Gastrocnemius medialis (tissue), 4 donors: ENCODE measurements at regions not wholly inside any gene's neighbourhood (a gene's known extent, or its start where the extent isn't known, plus 50 kb on each side); places are given as distances from the start of the nearest gene placed in this dataset.

Experiments
- ATAC-seq, 2 donors: fragments of 150-250 bp; one replicate each; pipeline ENCODE4 v1.9.1; 2016
- DNase-seq, 2 donors: peaks; one replicate each; pipeline ENCODE4 v3.0.0-alpha.2; 2019
- H3K27ac ChIP-seq, 4 donors: fragments of 200-600 bp; sonication (generic); 1 replicate in 1 of 4; 2 replicates in 3 of 4; pipeline ENCODE4 v1.5.1; 2016 to 2018; ENCODE audit warnings: mild to moderate bottlenecking in 2 of 4, moderate library complexity in 1 of 4
- H3K27me3 ChIP-seq, 3 donors: fragments of 200-600 bp; sonication (generic) in 2 of 3; 1 replicate in 1 of 3; 2 replicates in 2 of 3; pipeline versions ENCODE4 v1.5.1 to v1.6.0; 2016 to 2019; ENCODE audit warnings: mild to moderate bottlenecking in 1 of 3, moderate library complexity in 1 of 3
- H3K36me3 ChIP-seq, 2 donors: fragments of 200-600 bp; sonication (generic) in 1 of 2; one replicate each; pipeline ENCODE4 v1.5.1; 2017 to 2018
- H3K4me1 ChIP-seq, 2 donors: fragments of 200-600 bp; sonication (generic) in 1 of 2; one replicate each; pipeline ENCODE4 v1.5.1; 2016 to 2017; ENCODE audit warnings: mild to moderate bottlenecking in 2 of 2
- H3K4me3 ChIP-seq, 4 donors: fragments of 200-600 bp; sonication (generic) in 3 of 4; 1 replicate in 1 of 4; 2 replicates in 3 of 4; pipeline ENCODE4 v1.5.1; 2016 to 2019; ENCODE audit warnings: mild to moderate bottlenecking in 2 of 4
- H3K9me3 ChIP-seq, 3 donors: fragments of 200-600 bp; sonication (generic) in 2 of 3; 1 replicate in 1 of 3; 2 replicates in 2 of 3; pipeline ENCODE4 v1.5.1; 2016 to 2019
- CTCF ChIP-seq, 5 experiments: fragments of 450-650 bp in 3 of 5; fragments of 200-600 bp in 2 of 5; sonication (generic) in 2 of 5; IDR thresholded peaks in 4 of 5; conservative IDR thresholded peaks in 1 of 5; 1 replicate in 4 of 5; 2 replicates in 1 of 5; pipeline ENCODE4 v1.5.1; 2016 to 2019; ENCODE audit warnings: antibody characterized with exemption in 5 of 5, mild to moderate bottlenecking in 3 of 5, moderate library complexity in 3 of 5
- POLR2A ChIP-seq, 2 donors: fragments of 450-650 bp; IDR thresholded peaks; one replicate each; pipeline ENCODE4 v1.6.1; 2017; ENCODE audit warnings: antibody characterized with exemption in 2 of 2, mild to moderate bottlenecking in 2 of 2, moderate library complexity in 2 of 2
- in situ Hi-C, 4 donors: fragments of 200-750 bp; cut with MboI; loops; one replicate each; pipeline versions ENCODE4 v1.15.0 to v1.8.0; 2017; ENCODE audit warnings: low sequenced_read_pairs in 4 of 4
- intact Hi-C: fragments of 100-400 bp; cut with DNase I; formaldehyde crosslinking; loops from one replicate; pipeline ENCODE4 v1.15.1; 2023; ENCODE audit warnings: low total_unique reads

- H3K9me3 ChIP-seq: no peaks in the 10 kb centered on the region
- DNase-seq: no peak
- no peaks in the 10 kb centered on the region for H3K4me1 ChIP-seq
- no peak for ATAC-seq
- H3K4me3 ChIP-seq: no peak overlapping the region
- intact Hi-C loops (no loop called here), in situ Hi-C loops (no loop called here)
- TF ChIP-seq CTCF (IDR thresholded peaks at IDR 0.05 in 4 of 5, conservative IDR thresholded peaks at IDR 0.05 in 1 of 5): no peak
- TF ChIP-seq POLR2A (IDR thresholded peaks at IDR 0.05): no peak
- no peaks in the 10 kb centered on the region for H3K36me3 ChIP-seq
- H3K27me3 ChIP-seq: no peaks in the 10 kb centered on the region
- no peak overlapping the region for H3K27ac ChIP-seq
Observed at GRCh38 chr2:224137208-224137607, 98.1 kb upstream of the SERPINE2 start.

GRCh38 chr2:224136396-224136795, 97.3 kb upstream of the SERPINE2 start:
- no peak for ATAC-seq
- Histone ChIP-seq H3K36me3 (no peaks in the 10 kb centered on the region), H3K4me1 (no peaks in the 10 kb centered on the region), H3K9me3 (no peaks in the 10 kb centered on the region), H3K27ac (no peak overlapping the region), H3K4me3 (no peak overlapping the region), H3K27me3 (no peaks in the 10 kb centered on the region)
- intact Hi-C loops (no loop called here), in situ Hi-C loops (no loop called here)
- DNase-seq: no peak
- no peak for TF ChIP-seq POLR2A (IDR thresholded peaks at IDR 0.05)
- no peak for TF ChIP-seq CTCF (IDR thresholded peaks at IDR 0.05 in 4 of 5, conservative IDR thresholded peaks at IDR 0.05 in 1 of 5)

- ATAC-seq: no peak
- in situ Hi-C loops: no loop called here
- DNase-seq: no peak
- Histone ChIP-seq H3K27ac (no peak overlapping the region), H3K36me3 (no peaks in the 10 kb centered on the region), H3K4me3 (no peak overlapping the region), H3K4me1 (no peaks in the 10 kb centered on the region), H3K27me3 (no peaks in the 10 kb centered on the region), H3K9me3 (no peaks in the 10 kb centered on the region)
- no peak for TF ChIP-seq POLR2A (IDR thresholded peaks at IDR 0.05)
- no peak for TF ChIP-seq CTCF (IDR thresholded peaks at IDR 0.05 in 4 of 5, conservative IDR thresholded peaks at IDR 0.05 in 1 of 5)
- intact Hi-C loops: no loop called here
Observed at GRCh38 chr2:224135881-224136280, 96.8 kb upstream of the SERPINE2 start.

- H3K9me3 ChIP-seq: no peaks in the 10 kb centered on the region
- ATAC-seq: no peak
- TF ChIP-seq POLR2A (IDR thresholded peaks at IDR 0.05) (no peak), CTCF (IDR thresholded peaks at IDR 0.05 in 4 of 5, conservative IDR thresholded peaks at IDR 0.05 in 1 of 5) (no peak)
- intact Hi-C loops (no loop called here), in situ Hi-C loops (no loop called here)
- H3K4me3 ChIP-seq: no peak overlapping the region
- no peak overlapping the region for H3K27ac ChIP-seq
- H3K27me3 ChIP-seq: no peaks in the 10 kb centered on the region
- H3K36me3 ChIP-seq: no peaks in the 10 kb centered on the region
- no peaks in the 10 kb centered on the region for H3K4me1 ChIP-seq
- no peak for DNase-seq
Observed at GRCh38 chr2:224134003-224134734, 95.1 kb upstream of the SERPINE2 start.

GRCh38 chr2:224133387-224133786, 94.3 kb upstream of the SERPINE2 start:
- no peak for ATAC-seq
- H3K4me1 ChIP-seq: no peaks in the 10 kb centered on the region
- intact Hi-C loops: no loop called here
- no peaks in the 10 kb centered on the region for H3K36me3 ChIP-seq
- H3K9me3 ChIP-seq: no peaks in the 10 kb centered on the region
- in situ Hi-C loops: no loop called here
- no peak overlapping the region for H3K4me3 ChIP-seq
- no peaks in the 10 kb centered on the region for H3K27me3 ChIP-seq
- TF ChIP-seq POLR2A (IDR thresholded peaks at IDR 0.05) (no peak), CTCF (IDR thresholded peaks at IDR 0.05 in 4 of 5, conservative IDR thresholded peaks at IDR 0.05 in 1 of 5) (no peak)
- no peak overlapping the region for H3K27ac ChIP-seq
- DNase-seq: no peak
